ENCODE measurements at regions not wholly inside any gene's neighbourhood (a gene's known extent, or its start where the extent isn't known, plus 50 kb on each side); places are given as distances from the start of the nearest gene placed in this dataset.

GRCh38 chr7:41633690-41634089 lies 69.2 kb downstream of the INHBA start:
- H3K4me1 Mint-ChIP-seq (ENCODE audit: low read depth): no peaks in the 10 kb centered on the region
- no peaks in the 10 kb centered on the region for H3K9me3 Mint-ChIP-seq
- H3K27me3 Mint-ChIP-seq (ENCODE audit: low read depth): no peaks in the 10 kb centered on the region
- H3K27ac Mint-ChIP-seq: no peak overlapping the region
- H3K36me3 Mint-ChIP-seq (ENCODE audit: low read depth): no peaks in the 10 kb centered on the region
- no peak overlapping the region for H3K4me3 Mint-ChIP-seq
- DNase-seq (ENCODE audit: low spot score): no peak

GRCh38 chr7:41630741-41631140 lies 72.1 kb downstream of the INHBA start:
- H3K27ac Mint-ChIP-seq: no peak overlapping the region
- no peak for DNase-seq (ENCODE audit: low spot score)
- no peaks in the 10 kb centered on the region for H3K36me3 Mint-ChIP-seq (ENCODE audit: low read depth)
- no peak overlapping the region for H3K4me3 Mint-ChIP-seq
- H3K9me3 Mint-ChIP-seq: no peaks in the 10 kb centered on the region
- no peaks in the 10 kb centered on the region for H3K27me3 Mint-ChIP-seq (ENCODE audit: low read depth)
- H3K4me1 Mint-ChIP-seq (ENCODE audit: low read depth): no peaks in the 10 kb centered on the region

- no peaks in the 10 kb centered on the region for H3K27me3 Mint-ChIP-seq (ENCODE audit: low read depth)
- no peak for DNase-seq (ENCODE audit: low spot score)
- H3K27ac Mint-ChIP-seq: no peak overlapping the region
- H3K4me3 Mint-ChIP-seq: no peak overlapping the region
- H3K9me3 Mint-ChIP-seq: no peaks in the 10 kb centered on the region
- H3K36me3 Mint-ChIP-seq (ENCODE audit: low read depth): no peaks in the 10 kb centered on the region
- H3K4me1 Mint-ChIP-seq (ENCODE audit: low read depth): no peaks in the 10 kb centered on the region
Measured at GRCh38 chr7:41629711-41630111, 73.2 kb downstream of the INHBA start.

- H3K36me3 Mint-ChIP-seq (ENCODE audit: low read depth): no peaks in the 10 kb centered on the region
- H3K9me3 Mint-ChIP-seq: no peaks in the 10 kb centered on the region
- H3K27ac Mint-ChIP-seq: no peak overlapping the region
- H3K4me3 Mint-ChIP-seq: no peak overlapping the region
- no peaks in the 10 kb centered on the region for H3K27me3 Mint-ChIP-seq (ENCODE audit: low read depth)
- no peak for DNase-seq (ENCODE audit: low spot score)
- no peaks in the 10 kb centered on the region for H3K4me1 Mint-ChIP-seq (ENCODE audit: low read depth)
Measured at GRCh38 chr7:41628901-41629300, 74.0 kb downstream of the INHBA start.

GRCh38 chr7:41627645-41628298 lies 75.1 kb downstream of the INHBA start:
- no peak for DNase-seq (ENCODE audit: low spot score)
- H3K27me3 Mint-ChIP-seq (ENCODE audit: low read depth): no peaks in the 10 kb centered on the region
- H3K4me1 Mint-ChIP-seq (ENCODE audit: low read depth): no peaks in the 10 kb centered on the region
- H3K4me3 Mint-ChIP-seq: no peak overlapping the region
- H3K27ac Mint-ChIP-seq: no peak overlapping the region
- no peaks in the 10 kb centered on the region for H3K9me3 Mint-ChIP-seq
- H3K36me3 Mint-ChIP-seq (ENCODE audit: low read depth): no peaks in the 10 kb centered on the region

GRCh38 chr7:41624818-41625217 lies 78.1 kb downstream of the INHBA start:
- Mint-ChIP-seq H3K9me3 (peaks cover 11% of the 10 kb centered on the region), H3K27ac (no peak overlapping the region), H3K36me3 (ENCODE audit: low read depth) (no peaks in the 10 kb centered on the region), H3K27me3 (ENCODE audit: low read depth) (no peaks in the 10 kb centered on the region), H3K4me3 (no peak overlapping the region), H3K4me1 (ENCODE audit: low read depth) (no peaks in the 10 kb centered on the region)
- no peak for DNase-seq (ENCODE audit: low spot score)

- no peaks in the 10 kb centered on the region for H3K27me3 Mint-ChIP-seq (ENCODE audit: low read depth)
- H3K4me1 Mint-ChIP-seq (ENCODE audit: low read depth): no peaks in the 10 kb centered on the region
- no peaks in the 10 kb centered on the region for H3K36me3 Mint-ChIP-seq (ENCODE audit: low read depth)
- no peak overlapping the region for H3K4me3 Mint-ChIP-seq
- peaks cover 11% of the 10 kb centered on the region for H3K9me3 Mint-ChIP-seq
- no peak for DNase-seq (ENCODE audit: low spot score)
- no peak overlapping the region for H3K27ac Mint-ChIP-seq
Measured at GRCh38 chr7:41621953-41622831, 80.7 kb downstream of the INHBA start.

- no peaks in the 10 kb centered on the region for H3K36me3 Mint-ChIP-seq (ENCODE audit: low read depth)
- H3K27me3 Mint-ChIP-seq (ENCODE audit: low read depth): no peaks in the 10 kb centered on the region
- H3K27ac Mint-ChIP-seq: no peak overlapping the region
- DNase-seq (ENCODE audit: low spot score): no peak
- no peaks in the 10 kb centered on the region for H3K4me1 Mint-ChIP-seq (ENCODE audit: low read depth)
- H3K4me3 Mint-ChIP-seq: no peak overlapping the region
- H3K9me3 Mint-ChIP-seq: peaks cover 11% of the 10 kb centered on the region
Measured at GRCh38 chr7:41617987-41618386, 84.9 kb downstream of the INHBA start.

GRCh38 chr7:41612798-41613197 lies 90.1 kb downstream of the INHBA start:
- Mint-ChIP-seq H3K4me3 (no peak overlapping the region), H3K9me3 (no peaks in the 10 kb centered on the region), H3K36me3 (ENCODE audit: low read depth) (no peaks in the 10 kb centered on the region), H3K27me3 (ENCODE audit: low read depth) (no peaks in the 10 kb centered on the region), H3K27ac (no peak overlapping the region), H3K4me1 (ENCODE audit: low read depth) (no peaks in the 10 kb centered on the region)
- no peak for DNase-seq (ENCODE audit: low spot score)

GRCh38 chr7:41612386-41612785 lies 90.5 kb downstream of the INHBA start:
- H3K27me3 Mint-ChIP-seq (ENCODE audit: low read depth): no peaks in the 10 kb centered on the region
- H3K4me1 Mint-ChIP-seq (ENCODE audit: low read depth): no peaks in the 10 kb centered on the region
- no peaks in the 10 kb centered on the region for H3K9me3 Mint-ChIP-seq
- H3K4me3 Mint-ChIP-seq: no peak overlapping the region
- no peak for DNase-seq (ENCODE audit: low spot score)
- no peak overlapping the region for H3K27ac Mint-ChIP-seq
- no peaks in the 10 kb centered on the region for H3K36me3 Mint-ChIP-seq (ENCODE audit: low read depth)

- Mint-ChIP-seq H3K4me1 (ENCODE audit: low read depth) (no peaks in the 10 kb centered on the region), H3K4me3 (no peak overlapping the region), H3K9me3 (no peaks in the 10 kb centered on the region), H3K36me3 (ENCODE audit: low read depth) (no peaks in the 10 kb centered on the region), H3K27me3 (ENCODE audit: low read depth) (no peaks in the 10 kb centered on the region), H3K27ac (no peak overlapping the region)
- no peak for DNase-seq (ENCODE audit: low spot score)
Measured at GRCh38 chr7:41608447-41608846, 94.4 kb downstream of the INHBA start.

- no peak overlapping the region for H3K27ac Mint-ChIP-seq
- H3K27me3 Mint-ChIP-seq (ENCODE audit: low read depth): no peaks in the 10 kb centered on the region
- H3K4me3 Mint-ChIP-seq: no peak overlapping the region
- no peak for DNase-seq (ENCODE audit: low spot score)
- no peaks in the 10 kb centered on the region for H3K36me3 Mint-ChIP-seq (ENCODE audit: low read depth)
- H3K9me3 Mint-ChIP-seq: no peaks in the 10 kb centered on the region
- H3K4me1 Mint-ChIP-seq (ENCODE audit: low read depth): no peaks in the 10 kb centered on the region
Measured at GRCh38 chr7:41603985-41604384, 98.9 kb downstream of the INHBA start.

GRCh38 chr7:41599760-41600159 lies 103.1 kb downstream of the INHBA start:
- no peaks in the 10 kb centered on the region for H3K27me3 Mint-ChIP-seq (ENCODE audit: low read depth)
- no peaks in the 10 kb centered on the region for H3K4me1 Mint-ChIP-seq (ENCODE audit: low read depth)
- H3K9me3 Mint-ChIP-seq: peaks cover 22% of the 10 kb centered on the region
- no peak for DNase-seq (ENCODE audit: low spot score)
- H3K27ac Mint-ChIP-seq: no peak overlapping the region
- H3K36me3 Mint-ChIP-seq (ENCODE audit: low read depth): no peaks in the 10 kb centered on the region
- H3K4me3 Mint-ChIP-seq: no peak overlapping the region

GRCh38 chr7:41592794-41593193 lies 110.1 kb downstream of the INHBA start:
- DNase-seq (ENCODE audit: low spot score): no peak
- H3K27me3 Mint-ChIP-seq (ENCODE audit: low read depth): no peaks in the 10 kb centered on the region
- no peaks in the 10 kb centered on the region for H3K36me3 Mint-ChIP-seq (ENCODE audit: low read depth)
- no peak overlapping the region for H3K4me3 Mint-ChIP-seq
- peaks cover 23% of the 10 kb centered on the region for H3K9me3 Mint-ChIP-seq
- H3K27ac Mint-ChIP-seq: no peak overlapping the region
- no peaks in the 10 kb centered on the region for H3K4me1 Mint-ChIP-seq (ENCODE audit: low read depth)
